ENCODE measurements at regions not wholly inside any gene's neighbourhood (a gene's known extent, or its start where the extent isn't known, plus 50 kb on each side); places are given as distances from the start of the nearest gene placed in this dataset.

DNA sequence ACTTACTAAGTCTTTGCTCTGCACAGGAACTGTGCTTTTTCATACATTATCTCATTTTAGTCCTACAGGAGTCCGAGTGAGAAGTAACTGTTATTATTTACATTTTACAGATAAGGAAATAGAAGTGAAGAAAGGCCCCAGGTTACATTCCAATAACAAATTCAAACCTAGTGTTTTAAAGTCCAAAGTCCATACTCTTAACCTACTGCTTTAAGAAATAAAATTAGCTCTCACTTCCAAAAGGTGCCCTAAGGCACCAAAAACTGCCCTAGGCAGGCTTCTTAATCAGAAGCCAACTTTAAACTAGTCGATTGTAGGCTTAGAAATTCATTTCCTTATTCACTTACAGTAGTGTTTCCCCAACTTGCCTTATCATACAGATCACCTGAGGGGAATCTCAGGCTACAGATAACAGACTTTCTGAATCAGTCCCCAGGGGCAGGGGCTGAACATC lies 555.9 kb downstream of the DIAPH3 start:
- TF ChIP-seq, protein P1, sequence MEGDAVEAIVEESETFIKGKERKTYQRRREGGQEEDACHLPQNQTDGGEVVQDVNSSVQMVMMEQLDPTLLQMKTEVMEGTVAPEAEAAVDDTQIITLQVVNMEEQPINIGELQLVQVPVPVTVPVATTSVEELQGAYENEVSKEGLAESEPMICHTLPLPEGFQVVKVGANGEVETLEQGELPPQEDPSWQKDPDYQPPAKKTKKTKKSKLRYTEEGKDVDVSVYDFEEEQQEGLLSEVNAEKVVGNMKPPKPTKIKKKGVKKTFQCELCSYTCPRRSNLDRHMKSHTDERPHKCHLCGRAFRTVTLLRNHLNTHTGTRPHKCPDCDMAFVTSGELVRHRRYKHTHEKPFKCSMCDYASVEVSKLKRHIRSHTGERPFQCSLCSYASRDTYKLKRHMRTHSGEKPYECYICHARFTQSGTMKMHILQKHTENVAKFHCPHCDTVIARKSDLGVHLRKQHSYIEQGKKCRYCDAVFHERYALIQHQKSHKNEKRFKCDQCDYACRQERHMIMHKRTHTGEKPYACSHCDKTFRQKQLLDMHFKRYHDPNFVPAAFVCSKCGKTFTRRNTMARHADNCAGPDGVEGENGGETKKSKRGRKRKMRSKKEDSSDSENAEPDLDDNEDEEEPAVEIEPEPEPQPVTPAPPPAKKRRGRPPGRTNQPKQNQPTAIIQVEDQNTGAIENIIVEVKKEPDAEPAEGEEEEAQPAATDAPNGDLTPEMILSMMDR (conservative IDR thresholded peaks at IDR 0.05), result no peak
- TF ChIP-seq EZH2 (IDR thresholded peaks at IDR 0.05; ENCODE audit: low read depth), result no peak
